Immature natural killer cell (primary cell): ENCODE measurements at regions not wholly inside any gene's neighbourhood (a gene's known extent, or its start where the extent isn't known, plus 50 kb on each side); places are given as distances from the start of the nearest gene placed in this dataset.

ENCODE experiments used
- DNase-seq, 3 donors: peaks; one replicate each; pipeline ENCODE4 v3.0.0; 2022; ENCODE audit warnings: mixed read lengths in 1 of 3
- H3K27ac Mint-ChIP-seq, 6 donors: one replicate each; pipeline ENCODE4 v1.8.0; 2020; ENCODE audit warnings: mixed read lengths in 6 of 6, mild to moderate bottlenecking in 5 of 6, inconsistent platforms in 4 of 6, moderate library complexity in 3 of 6
- H3K27me3 Mint-ChIP-seq, 3 donors: one replicate each; pipeline ENCODE4 v1.8.0; 2020 to 2021; ENCODE audit warnings: low read depth in 3 of 3, mild to moderate bottlenecking in 3 of 3, mixed read lengths in 3 of 3, moderate library complexity in 3 of 3, inconsistent platforms in 1 of 3
- H3K36me3 Mint-ChIP-seq, 3 donors: one replicate each; pipeline ENCODE4 v1.8.0; 2020; ENCODE audit warnings: mixed read lengths in 3 of 3, inconsistent platforms in 2 of 3, mild to moderate bottlenecking in 2 of 3
- H3K4me1 Mint-ChIP-seq, 2 donors: one replicate each; pipeline ENCODE4 v1.8.0; 2020; ENCODE audit warnings: inconsistent platforms in 2 of 2, mild to moderate bottlenecking in 2 of 2, mixed read lengths in 2 of 2, moderate library complexity in 1 of 2
- H3K4me3 Mint-ChIP-seq, 5 donors: one replicate each; pipeline ENCODE4 v1.8.0; 2020; ENCODE audit warnings: mild to moderate bottlenecking in 5 of 5, mixed read lengths in 5 of 5, inconsistent platforms in 3 of 5, moderate library complexity in 3 of 5
- H3K9me3 Mint-ChIP-seq, 6 donors: one replicate each; pipeline ENCODE4 v1.8.0; 2020; ENCODE audit warnings: mild to moderate bottlenecking in 6 of 6, mixed read lengths in 6 of 6, inconsistent platforms in 4 of 6, moderate library complexity in 3 of 6

GRCh38 chr4:30945586-30945985 is 225.4 kb downstream of the PCDH7 start:
- H3K27me3 Mint-ChIP-seq: peaks cover 0 to 2% (median 2%) of the 10 kb centered on the region in 3 donors
- no peak overlapping the region for H3K27ac Mint-ChIP-seq
- DNase-seq: no peak
- H3K4me3 Mint-ChIP-seq: no peak overlapping the region
- H3K9me3 Mint-ChIP-seq: peaks cover 8 to 29% (median 17%) of the 10 kb centered on the region in 6 donors
- no peaks in the 10 kb centered on the region for H3K4me1 Mint-ChIP-seq
- no peaks in the 10 kb centered on the region for H3K36me3 Mint-ChIP-seq

- Mint-ChIP-seq H3K36me3 (no peaks in the 10 kb centered on the region), H3K27me3 (peaks cover 0 to 2% (median 2%) of the 10 kb centered on the region in 3 donors), H3K4me3 (no peak overlapping the region), H3K4me1 (no peaks in the 10 kb centered on the region), H3K27ac (no peak overlapping the region), H3K9me3 (peaks cover 8 to 33% (median 19%) of the 10 kb centered on the region in 6 donors)
- no peak for DNase-seq
These were observed 226.1 kb downstream of the PCDH7 start for GRCh38 chr4:30946288-30946687.

GRCh38 chr4:30948653-30949052 is 228.5 kb downstream of the PCDH7 start:
- Mint-ChIP-seq H3K4me1 (no peaks in the 10 kb centered on the region), H3K27ac (no peak overlapping the region), H3K36me3 (no peaks in the 10 kb centered on the region), H3K27me3 (peaks cover 0 to 2% (median 2%) of the 10 kb centered on the region in 3 donors), H3K4me3 (no peak overlapping the region), H3K9me3 (peaks cover 8 to 36% (median 18%) of the 10 kb centered on the region in 6 donors)
- no peak for DNase-seq

GRCh38 chr4:30950737-30951136 is 230.6 kb downstream of the PCDH7 start:
- no peak for DNase-seq
- Mint-ChIP-seq H3K4me1 (no peaks in the 10 kb centered on the region), H3K36me3 (no peaks in the 10 kb centered on the region), H3K27me3 (peaks cover 0 to 2% (median 0%) of the 10 kb centered on the region in 3 donors), H3K4me3 (no peak overlapping the region), H3K9me3 (peaks cover 10 to 37% (median 16%) of the 10 kb centered on the region in 6 donors), H3K27ac (no peak overlapping the region)

GRCh38 chr4:30952526-30953219 is 232.5 kb downstream of the PCDH7 start:
- H3K4me1 Mint-ChIP-seq: no peaks in the 10 kb centered on the region
- H3K36me3 Mint-ChIP-seq: no peaks in the 10 kb centered on the region
- no peak overlapping the region for H3K4me3 Mint-ChIP-seq
- no peak overlapping the region for H3K27ac Mint-ChIP-seq
- H3K27me3 Mint-ChIP-seq: no peaks in the 10 kb centered on the region
- H3K9me3 Mint-ChIP-seq: peaks cover 4 to 32% (median 15%) of the 10 kb centered on the region in 6 donors
- DNase-seq: no peak

- Mint-ChIP-seq H3K27me3 (no peaks in the 10 kb centered on the region), H3K9me3 (peaks cover 2 to 37% (median 15%) of the 10 kb centered on the region in 6 donors), H3K36me3 (no peaks in the 10 kb centered on the region), H3K4me1 (no peaks in the 10 kb centered on the region), H3K4me3 (no peak overlapping the region), H3K27ac (no peak overlapping the region)
- DNase-seq: no peak
These were observed 233.6 kb downstream of the PCDH7 start for GRCh38 chr4:30953799-30954198.

- no peak overlapping the region for H3K27ac Mint-ChIP-seq
- peaks cover 0 to 37% (median 17%) of the 10 kb centered on the region in 6 donors for H3K9me3 Mint-ChIP-seq
- DNase-seq: no peak
- H3K4me3 Mint-ChIP-seq: no peak overlapping the region
- H3K4me1 Mint-ChIP-seq: no peaks in the 10 kb centered on the region
- no peaks in the 10 kb centered on the region for H3K36me3 Mint-ChIP-seq
- no peaks in the 10 kb centered on the region for H3K27me3 Mint-ChIP-seq
These were observed 236.7 kb downstream of the PCDH7 start for GRCh38 chr4:30956916-30957315.

- no peaks in the 10 kb centered on the region for H3K27me3 Mint-ChIP-seq
- DNase-seq: no peak
- no peak overlapping the region for H3K27ac Mint-ChIP-seq
- no peak overlapping the region for H3K4me3 Mint-ChIP-seq
- peaks cover 2 to 36% (median 18%) of the 10 kb centered on the region in 6 donors for H3K9me3 Mint-ChIP-seq
- H3K4me1 Mint-ChIP-seq: no peaks in the 10 kb centered on the region
- H3K36me3 Mint-ChIP-seq: no peaks in the 10 kb centered on the region
These were observed 237.5 kb downstream of the PCDH7 start for GRCh38 chr4:30957706-30958105.

- H3K27ac Mint-ChIP-seq: no peak overlapping the region
- H3K36me3 Mint-ChIP-seq: no peaks in the 10 kb centered on the region
- H3K4me1 Mint-ChIP-seq: no peaks in the 10 kb centered on the region
- H3K9me3 Mint-ChIP-seq: peaks cover 2 to 44% (median 19%) of the 10 kb centered on the region in 6 donors
- no peak for DNase-seq
- H3K27me3 Mint-ChIP-seq: no peaks in the 10 kb centered on the region
- H3K4me3 Mint-ChIP-seq: no peak overlapping the region
These were observed 239.8 kb downstream of the PCDH7 start for GRCh38 chr4:30959781-30960485.

- DNase-seq: no peak
- H3K9me3 Mint-ChIP-seq: peaks cover 2 to 32% (median 11%) of the 10 kb centered on the region in 6 donors
- H3K27ac Mint-ChIP-seq: no peak overlapping the region
- no peaks in the 10 kb centered on the region for H3K36me3 Mint-ChIP-seq
- no peaks in the 10 kb centered on the region for H3K27me3 Mint-ChIP-seq
- H3K4me3 Mint-ChIP-seq: no peak overlapping the region
- no peaks in the 10 kb centered on the region for H3K4me1 Mint-ChIP-seq
These were observed 242.8 kb downstream of the PCDH7 start for GRCh38 chr4:30962939-30963338.

GRCh38 chr4:30968926-30969325 is 248.8 kb downstream of the PCDH7 start:
- no peak overlapping the region for H3K4me3 Mint-ChIP-seq
- H3K27ac Mint-ChIP-seq: no peak overlapping the region
- no peaks in the 10 kb centered on the region for H3K4me1 Mint-ChIP-seq
- H3K27me3 Mint-ChIP-seq: no peaks in the 10 kb centered on the region
- H3K36me3 Mint-ChIP-seq: no peaks in the 10 kb centered on the region
- peaks cover 1 to 42% (median 16%) of the 10 kb centered on the region in 6 donors for H3K9me3 Mint-ChIP-seq
- DNase-seq: no peak

GRCh38 chr4:30972542-30972941 is 252.4 kb downstream of the PCDH7 start:
- Mint-ChIP-seq H3K4me3 (no peak overlapping the region), H3K27me3 (peaks cover 0 to 2% (median 0%) of the 10 kb centered on the region in 3 donors), H3K4me1 (no peaks in the 10 kb centered on the region), H3K36me3 (no peaks in the 10 kb centered on the region), H3K9me3 (peaks cover 5 to 62% (median 19%) of the 10 kb centered on the region in 6 donors), H3K27ac (no peak overlapping the region)
- no peak for DNase-seq

- Mint-ChIP-seq H3K36me3 (no peaks in the 10 kb centered on the region), H3K4me3 (no peak overlapping the region), H3K27me3 (peaks cover 0 to 4% (median 0%) of the 10 kb centered on the region in 3 donors), H3K4me1 (no peaks in the 10 kb centered on the region), H3K9me3 (peaks cover 5 to 62% (median 20%) of the 10 kb centered on the region in 6 donors), H3K27ac (no peak overlapping the region)
- no peak for DNase-seq
These were observed 253.8 kb downstream of the PCDH7 start for GRCh38 chr4:30973993-30974392.

- Mint-ChIP-seq H3K4me1 (no peaks in the 10 kb centered on the region), H3K9me3 (peaks cover 7 to 45% (median 21%) of the 10 kb centered on the region in 6 donors)
- no peak for DNase-seq
These were observed 259.2 kb downstream of the PCDH7 start for GRCh38 chr4:30979402-30979801.

More at GRCh38 chr4:30979402-30979801, 259.2 kb downstream of the PCDH7 start:
- no peaks in the 10 kb centered on the region for H3K36me3 Mint-ChIP-seq
- no peak overlapping the region for H3K4me3 Mint-ChIP-seq
- peaks cover 0 to 4% (median 0%) of the 10 kb centered on the region in 3 donors for H3K27me3 Mint-ChIP-seq
- no peak overlapping the region for H3K27ac Mint-ChIP-seq
